ENCODE measurements at regions not wholly inside any gene's neighbourhood (a gene's known extent, or its start where the extent isn't known, plus 50 kb on each side); places are given as distances from the start of the nearest gene placed in this dataset.

DNA sequence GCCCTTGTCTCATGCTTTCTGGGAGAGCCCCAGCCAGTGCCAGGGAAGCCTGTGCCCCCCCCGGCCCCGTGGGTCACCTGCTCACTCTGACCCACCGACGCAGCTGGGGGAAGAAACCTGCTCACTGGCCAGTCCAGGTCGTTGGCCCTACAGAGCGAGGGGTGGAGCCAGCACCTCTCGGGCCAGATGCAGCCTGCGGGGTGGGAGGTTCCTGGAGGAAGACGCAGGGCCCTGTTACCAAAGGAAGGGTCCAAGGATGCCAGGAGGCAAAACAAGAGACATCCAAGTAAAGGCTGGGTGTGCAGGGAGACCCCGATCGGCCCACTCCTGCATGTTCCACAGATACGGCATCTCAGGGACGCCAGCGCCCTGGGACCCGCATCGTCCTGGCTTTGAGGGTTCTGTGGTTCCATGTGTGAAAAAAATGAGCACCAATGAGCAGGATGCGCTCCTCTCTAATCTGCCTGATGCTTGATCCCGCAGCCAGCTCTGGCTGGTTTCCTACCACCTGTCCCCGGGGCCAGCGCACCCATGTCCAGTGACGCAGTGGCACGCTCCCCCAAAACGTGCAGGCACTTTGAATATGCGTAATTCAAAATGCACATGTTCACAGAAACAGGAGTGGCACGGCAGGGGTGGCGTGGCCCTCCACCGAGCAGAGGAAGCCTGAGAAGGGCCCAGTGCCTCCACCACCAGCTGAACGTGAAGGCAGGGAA, 66.0 kb upstream of the GALNT9 start:
- DNase-seq = no peak

DNA sequence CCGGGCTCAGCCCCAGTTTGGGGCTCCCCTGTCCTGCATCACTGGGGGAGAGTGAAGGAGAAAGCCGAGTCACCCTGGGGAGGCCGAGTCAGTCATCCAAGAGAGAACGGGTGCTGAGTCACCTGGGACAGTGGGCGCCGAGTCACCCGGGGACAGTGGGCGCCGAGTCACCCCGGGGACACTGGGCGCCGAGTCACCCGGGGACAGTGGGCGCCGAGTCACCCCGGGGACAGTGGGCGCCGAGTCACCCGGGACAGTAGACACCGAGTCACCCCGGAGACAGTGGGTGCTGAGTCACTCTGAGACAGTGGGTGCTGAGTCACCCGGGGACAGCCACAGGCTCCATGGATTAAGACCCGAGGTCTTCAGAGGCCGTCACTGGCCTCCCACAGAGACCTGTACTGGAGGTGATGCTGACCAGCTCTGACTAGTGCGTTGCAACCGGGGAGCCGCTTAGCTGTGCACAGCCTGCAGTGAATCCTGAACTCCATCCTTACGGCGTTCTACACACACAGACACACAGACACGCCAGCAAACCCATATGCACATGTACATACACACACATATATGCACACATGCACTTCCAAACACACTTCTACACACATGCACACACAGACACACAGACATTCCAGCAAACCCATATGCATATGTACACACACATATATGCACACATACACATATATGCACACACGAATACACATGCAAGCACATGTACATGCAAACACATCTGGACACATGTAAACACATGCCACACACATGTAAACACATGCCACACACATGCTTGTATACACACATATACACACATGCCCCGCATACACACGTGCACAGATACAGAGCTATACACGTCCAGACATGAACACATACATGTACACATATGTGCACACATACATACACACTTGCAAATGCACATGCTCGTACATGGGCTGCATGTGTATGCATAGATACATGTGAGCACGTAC, 64.9 kb upstream of the GALNT9 start:
- no peak for DNase-seq

DNA sequence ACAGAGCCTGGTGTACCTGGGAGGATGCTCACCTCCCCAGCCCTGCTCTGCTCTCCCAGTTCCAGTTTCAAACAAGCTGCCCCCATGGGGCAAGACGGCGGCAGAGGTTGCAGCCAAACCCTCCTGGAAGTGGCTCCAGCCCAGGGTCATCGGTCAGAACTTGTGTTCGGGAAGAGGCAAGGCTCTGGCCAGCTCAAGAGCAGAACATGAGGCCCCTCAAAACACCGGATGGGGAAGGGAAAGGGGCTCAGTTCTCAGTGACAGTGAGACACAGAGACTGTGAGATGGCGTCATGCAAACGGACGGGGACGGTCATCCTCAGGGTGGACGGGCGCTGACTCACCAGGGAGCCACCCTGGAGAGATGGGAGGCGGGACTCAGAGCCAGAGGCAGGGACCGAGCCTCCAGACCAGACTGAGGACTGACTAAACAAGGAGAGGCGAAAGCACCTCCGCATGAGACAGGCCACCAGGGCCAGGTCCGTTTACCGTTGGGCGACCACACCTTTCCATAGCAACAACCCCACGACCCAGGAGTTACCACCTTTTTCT, 63.9 kb upstream of the GALNT9 start:
- no peak for DNase-seq

DNA sequence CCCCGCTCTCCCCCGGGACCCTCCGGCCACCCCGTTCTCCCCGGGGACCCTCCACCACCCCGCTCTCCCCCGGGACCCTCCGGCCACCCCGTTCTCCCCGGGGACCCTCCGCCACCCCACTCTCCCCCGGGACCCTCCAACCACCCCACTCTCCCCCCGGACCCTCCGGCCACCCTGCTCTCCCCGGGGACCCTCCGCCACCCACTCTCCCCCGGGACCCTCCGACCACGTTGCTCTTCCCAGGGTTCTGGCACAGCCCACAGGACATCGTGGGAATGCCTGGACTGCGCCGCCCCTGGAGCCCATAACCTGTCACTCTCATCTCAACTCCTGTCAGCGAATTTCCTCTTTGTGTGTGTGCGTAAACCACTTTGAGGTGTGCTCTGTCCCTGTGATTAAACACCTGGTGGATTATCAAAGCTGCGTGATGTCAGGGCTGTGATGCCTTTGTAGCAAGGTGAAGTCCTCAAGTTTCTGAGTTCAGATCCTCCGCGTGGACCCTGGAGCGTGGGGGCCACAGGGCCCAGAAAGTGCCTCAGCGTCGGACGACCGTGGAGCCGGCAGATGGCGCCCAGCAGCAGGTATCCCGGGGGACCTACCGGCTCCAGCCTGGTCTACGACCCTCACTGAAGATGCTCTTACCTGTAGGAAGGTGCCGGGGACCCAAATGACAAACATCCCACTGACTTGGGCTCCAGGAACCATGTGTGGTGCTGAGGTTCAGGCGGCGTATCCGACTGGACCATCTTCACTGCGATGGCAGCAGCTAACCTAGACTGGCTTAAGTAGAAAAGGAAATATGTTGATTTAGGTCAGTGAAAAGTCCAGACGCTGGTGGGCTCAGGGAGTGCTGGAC, 63.2 kb upstream of the GALNT9 start:
- no peak for DNase-seq

DNA sequence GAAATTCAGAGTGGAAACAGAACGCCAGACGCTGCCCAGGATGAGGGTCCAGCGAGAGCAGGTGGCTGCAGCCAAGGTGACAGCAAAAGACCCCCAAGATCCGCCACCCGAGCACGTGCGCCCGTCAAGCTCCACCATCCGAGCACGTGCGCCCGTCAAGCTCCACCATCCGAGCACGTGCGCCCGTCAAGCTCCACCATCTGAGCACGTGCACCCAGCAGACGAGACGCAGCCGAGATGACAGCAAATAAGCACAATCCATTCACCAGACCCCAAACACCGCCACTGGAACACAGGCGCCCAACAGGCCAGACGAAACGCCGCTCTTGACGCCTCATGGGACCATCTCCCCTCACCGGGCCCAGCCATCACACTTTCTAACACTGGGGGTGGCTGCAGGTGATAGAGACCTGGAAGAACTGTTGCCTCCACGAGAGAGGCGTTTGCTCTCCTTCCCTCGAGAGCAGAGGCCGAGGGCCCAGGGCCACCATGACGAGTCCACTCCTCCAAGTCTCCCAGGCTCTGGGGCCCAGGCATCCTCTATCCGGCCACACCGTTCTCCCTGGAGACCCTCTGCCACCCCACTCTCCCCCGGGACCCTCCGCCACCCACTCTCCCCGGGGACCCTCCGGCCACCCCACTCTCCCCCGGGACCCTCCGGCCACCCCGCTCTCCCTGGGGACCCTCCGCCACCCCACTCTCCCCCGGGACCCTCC, 62.1 kb upstream of the GALNT9 start:
- DNase-seq = no peak

DNA sequence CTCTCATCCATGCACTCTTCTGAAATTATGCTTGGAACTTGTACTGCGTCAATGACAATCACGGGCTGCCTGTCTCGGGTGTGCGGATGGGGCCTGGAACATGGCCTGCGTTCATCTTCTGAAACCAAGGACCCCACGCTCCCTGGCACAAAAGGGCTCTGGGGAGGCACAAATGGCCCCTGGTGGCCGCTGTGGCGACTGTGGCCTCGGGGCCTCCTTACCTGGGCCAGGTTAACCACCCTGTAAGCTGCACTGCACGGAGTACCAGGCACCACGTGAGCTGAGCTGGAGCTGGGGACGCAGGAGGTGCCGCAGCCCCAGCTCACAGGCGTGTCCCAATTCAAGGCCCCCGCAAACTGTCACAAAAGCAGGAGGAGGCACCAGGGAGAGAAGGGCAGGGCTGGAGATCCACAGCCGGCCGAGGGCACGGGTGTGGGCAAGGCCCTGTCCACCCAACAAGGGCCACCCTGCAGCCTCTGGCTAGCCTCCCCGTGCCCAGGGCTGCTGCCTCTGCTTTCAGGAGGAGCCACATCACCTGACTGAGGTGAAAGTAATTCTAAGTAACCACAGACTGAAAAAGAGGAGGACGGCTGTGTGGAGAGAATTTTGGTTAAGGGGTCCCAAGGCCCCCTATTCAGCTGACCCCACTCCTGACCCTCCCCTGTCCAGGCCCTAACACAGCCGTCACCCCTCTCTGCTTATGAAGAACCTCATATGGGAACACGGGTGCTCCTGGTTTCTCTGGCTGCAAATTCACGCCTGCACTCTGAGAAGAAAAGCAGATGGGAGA, 61.1 kb upstream of the GALNT9 start:
- no peak for DNase-seq

DNA sequence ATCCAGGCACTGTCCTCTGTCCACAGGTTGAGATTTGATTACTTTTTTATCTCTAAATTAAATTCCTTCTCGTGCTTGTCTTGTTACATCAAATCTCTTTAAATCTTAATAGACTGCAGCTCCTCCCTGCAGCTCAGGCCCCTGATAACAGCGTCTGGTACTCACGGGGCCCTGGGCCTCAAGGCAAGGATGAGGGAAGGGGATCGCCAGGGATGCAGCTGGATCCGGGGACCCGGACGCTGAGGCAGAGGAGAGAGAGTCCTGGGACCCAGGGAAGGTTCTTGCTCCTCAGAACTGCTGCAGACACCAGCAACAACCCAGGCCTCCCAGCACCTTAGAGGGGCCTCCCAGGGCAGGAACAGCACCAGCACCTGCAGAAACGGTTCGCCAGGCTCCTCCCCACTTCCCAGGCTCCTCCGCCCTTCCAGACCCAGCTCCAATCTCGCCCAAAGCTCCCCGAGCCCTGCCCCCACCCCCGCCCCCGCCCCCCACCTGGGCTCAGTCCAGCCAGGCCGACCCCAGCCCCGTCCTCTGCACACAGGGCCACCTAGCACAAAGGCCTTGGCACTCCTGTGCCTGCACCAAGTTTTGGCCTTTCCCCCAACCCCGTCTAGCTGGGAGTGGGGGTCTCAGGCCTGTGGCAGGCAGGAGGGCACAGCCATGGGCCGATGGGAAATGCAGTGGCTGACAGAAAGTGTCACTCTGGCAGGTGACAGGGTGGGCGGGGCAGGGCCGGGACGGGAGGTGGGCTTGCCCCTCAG, 60.3 kb upstream of the GALNT9 start:
- DNase-seq = no peak

DNA sequence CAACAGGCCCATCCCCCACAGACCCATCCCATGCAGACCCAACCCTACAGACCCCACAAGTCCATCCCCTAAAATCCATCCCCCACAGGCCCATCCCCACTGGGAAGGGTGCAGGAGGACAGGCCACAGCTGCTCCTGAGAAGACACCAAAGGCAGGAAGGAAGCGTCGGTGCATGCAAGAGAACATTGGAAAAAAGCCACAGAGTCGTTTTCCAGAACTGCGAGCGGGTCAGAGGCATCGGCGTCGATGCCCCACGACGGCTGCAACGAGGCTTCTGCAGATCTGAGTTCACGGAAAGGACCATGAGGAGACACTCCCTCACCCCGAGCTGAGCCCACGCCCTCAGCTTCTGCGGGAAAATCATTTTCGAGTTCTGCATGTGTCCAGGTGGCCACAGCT, 59.6 kb upstream of the GALNT9 start:
- no peak for DNase-seq

DNA sequence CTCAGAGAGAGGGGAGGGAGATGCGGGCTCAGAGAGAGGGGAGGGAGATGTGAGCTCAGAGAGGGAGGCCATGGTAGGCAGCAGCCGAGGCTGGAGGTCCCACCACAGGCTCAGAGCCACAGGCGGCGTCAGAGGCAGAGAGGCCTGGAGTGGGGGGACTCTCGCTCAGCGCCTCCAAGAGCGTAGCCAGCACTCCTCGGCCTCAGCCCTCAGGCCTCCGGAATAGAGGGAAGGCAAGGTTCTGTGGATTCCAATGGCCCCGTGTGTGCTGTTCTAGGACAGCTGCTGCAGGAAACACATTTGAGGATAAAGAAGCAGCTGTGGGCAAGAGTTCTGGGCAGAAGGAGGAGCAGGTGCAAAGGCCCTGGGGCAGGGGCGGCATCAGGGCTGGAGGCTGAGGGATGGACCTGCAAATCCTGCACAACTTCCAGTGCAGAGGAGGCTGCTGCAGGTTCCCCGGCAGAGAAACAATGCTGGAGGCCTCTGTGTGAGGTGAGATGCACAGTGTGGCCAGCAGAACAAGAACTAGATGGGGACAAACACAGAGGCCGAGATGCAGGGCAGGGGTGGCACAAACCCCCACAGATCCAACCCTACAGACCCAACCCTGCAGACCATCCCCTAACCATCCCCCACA, 59.1 kb upstream of the GALNT9 start:
- no peak for DNase-seq

DNA sequence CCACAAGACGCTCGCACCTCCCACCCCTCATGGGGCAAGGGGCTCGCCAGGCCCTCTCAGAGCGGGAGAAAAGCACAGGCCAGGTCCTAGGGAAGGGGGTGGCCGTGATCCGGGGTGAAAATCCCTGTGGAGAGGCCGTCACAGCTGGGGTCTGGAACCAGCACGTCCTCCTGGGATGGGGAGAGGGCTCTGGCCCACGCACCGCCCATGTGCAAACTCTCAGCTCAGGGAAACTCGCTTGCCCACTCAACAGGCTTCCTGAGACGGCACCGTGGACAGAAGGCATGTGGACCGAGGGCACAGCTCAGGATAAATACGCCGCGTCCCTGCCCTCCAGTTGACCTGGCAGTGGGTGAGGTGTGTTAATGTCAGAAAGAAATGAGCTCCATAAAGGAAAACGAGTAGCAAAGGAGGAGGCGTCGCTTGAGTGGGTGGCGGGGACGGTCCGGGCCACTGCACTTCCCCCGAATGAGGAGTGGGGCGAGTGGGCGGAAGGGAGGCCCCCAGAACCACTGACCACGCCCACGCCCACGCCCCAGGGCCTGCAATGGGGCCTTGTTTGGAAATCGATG, 57.6 kb upstream of the GALNT9 start:
- no peak for DNase-seq

DNA sequence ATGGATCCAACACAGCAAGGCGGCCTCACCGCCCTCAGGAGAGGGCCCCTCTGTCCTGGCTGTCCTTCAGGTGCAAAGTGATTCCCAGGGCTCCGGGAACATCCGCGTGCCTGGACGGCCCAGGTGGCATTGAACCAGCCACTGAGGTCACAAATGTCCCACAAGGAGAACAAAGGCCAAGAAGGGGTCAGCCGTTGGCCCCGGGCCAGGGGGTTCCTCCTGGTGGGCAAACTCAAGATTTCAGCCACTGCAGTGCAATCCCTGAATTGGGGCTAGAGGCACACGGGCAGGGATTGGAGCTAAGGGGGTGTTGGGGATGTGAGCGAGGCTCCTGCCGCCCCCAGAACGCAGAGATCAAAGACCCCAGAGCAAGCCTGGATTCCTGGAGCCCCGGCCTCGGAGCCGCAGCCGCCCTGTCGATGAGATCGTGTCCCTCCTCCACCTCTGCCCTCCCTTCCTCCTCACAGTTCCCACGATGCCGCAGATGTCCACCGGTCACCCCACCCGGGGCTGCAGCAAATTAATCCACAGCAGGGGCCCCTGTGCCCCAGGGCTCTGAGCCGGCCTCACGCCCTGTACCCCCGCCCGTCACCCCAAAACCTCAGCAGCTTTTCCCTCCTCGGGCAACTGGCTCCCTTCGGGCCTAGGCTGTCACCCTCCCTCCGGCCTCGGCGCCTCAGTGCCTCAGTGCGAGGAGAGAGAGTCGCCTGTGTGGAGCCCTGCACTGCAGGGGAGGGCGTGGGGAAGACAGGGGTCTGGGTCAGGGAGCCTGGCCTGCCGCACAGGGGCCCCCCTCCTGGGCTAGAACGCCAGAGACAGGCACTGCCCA, 56.7 kb upstream of the GALNT9 start:
- DNase-seq = no peak

DNA sequence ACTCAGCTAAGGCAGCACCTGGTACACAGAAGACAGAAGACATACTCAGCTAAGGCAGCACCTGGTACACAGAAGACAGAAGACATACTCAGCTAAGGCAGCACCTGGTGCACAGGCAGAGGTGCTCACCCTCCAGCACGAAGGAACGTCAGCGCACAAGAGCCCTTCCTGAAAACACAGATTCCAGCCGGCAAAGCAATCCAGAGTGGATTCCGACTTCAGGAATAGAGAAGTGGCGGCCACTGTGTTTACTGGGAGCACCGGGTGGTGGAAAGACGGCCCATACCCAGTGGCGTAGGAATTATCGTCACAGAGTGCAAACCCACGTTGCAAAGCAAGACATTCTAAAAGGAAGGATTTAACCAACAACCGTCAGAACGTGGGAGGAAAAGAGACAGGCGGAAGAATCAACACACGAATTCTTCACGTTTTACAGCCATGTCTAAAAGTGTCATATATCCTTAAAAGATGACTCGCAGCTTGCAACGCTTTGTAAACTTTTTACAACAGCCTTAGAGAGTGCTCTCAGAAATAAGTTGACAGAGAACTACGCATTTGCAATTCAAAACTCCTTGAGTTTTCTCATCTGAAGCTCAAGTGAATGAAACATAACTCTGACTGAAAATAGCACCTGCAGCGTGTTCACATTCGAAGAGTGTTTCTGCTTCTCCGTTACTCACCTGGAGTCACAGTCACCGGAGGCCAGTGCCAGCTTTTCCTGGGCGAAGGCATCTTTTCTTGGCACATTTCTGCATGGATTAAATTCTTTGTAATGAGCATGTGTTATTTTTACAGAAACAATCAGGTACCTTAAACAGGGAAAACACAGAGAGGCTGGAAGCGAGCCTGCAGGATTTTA, 55.8 kb upstream of the GALNT9 start:
- no peak for DNase-seq

DNA sequence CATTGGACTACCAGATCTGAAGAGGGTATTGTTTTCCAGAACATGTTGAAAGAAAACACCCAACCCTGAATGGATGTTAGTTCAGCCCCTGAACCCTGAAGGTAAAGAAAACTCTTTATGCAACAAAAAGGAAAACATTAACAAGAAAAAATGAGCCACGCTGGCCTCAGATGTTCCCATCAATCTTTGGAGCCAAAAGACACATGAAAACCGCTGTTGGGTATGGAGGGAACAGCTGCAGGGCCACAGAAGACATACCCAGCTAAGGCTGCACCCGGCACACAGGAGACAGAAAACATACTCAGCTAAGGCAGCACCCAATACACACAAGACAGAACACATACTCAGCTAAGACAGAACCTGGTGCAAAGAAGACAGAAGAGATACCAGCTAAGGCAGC, 51.3 kb upstream of the GALNT9 start:
- no peak for DNase-seq

DNA sequence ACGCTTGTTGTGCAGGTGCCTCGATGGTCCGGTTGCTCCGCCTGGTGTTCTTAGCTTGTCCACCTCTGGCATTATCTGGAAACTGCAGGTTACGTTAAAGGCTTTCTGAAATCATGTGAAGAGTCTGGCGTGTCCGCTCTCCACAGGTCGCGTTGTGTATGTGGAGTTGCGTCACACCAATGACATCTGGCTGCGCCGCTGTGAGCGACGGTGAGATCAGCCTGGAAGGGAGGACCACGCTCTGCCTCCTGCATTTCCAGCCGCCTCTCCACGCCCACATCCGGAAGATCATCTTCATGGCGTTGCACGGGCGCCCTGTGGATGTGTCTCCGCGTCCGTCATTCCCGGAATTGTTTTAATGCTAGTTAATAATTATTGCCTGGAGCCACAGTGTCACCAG, 50.6 kb upstream of the GALNT9 start:
- DNase-seq = no peak

DNA sequence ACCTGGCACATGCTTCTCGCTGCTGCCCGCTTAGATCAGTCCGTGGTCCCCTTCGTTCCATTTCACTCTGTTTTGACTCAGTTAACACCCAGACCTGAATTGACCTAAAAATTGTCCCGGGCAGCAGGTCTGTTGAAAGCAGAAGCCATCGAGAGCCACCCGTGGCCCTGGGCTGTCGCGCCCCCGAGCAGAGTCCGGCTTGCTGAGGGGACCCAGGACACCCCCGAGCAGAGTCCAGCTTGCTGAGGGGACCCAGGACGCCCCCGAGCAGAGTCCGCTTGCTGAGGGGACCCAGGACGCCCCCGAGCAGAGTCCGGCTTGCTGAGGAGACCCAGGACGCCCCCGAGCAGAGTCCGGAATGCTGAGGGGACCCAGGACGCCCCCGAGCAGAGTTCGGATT, 50.2 kb upstream of the GALNT9 start:
- no peak for DNase-seq

All from right lung (tissue), 2 donors.